Immature natural killer cell (primary cell): ENCODE measurements at regions not wholly inside any gene's neighbourhood (a gene's known extent, or its start where the extent isn't known, plus 50 kb on each side); places are given as distances from the start of the nearest gene placed in this dataset.

Experiments
- DNase-seq, 3 donors: peaks; one replicate each; pipeline ENCODE4 v3.0.0; 2022; ENCODE audit warnings: mixed read lengths in 1 of 3
- H3K27ac Mint-ChIP-seq, 6 donors: one replicate each; pipeline ENCODE4 v1.8.0; 2020; ENCODE audit warnings: mixed read lengths in 6 of 6, mild to moderate bottlenecking in 5 of 6, inconsistent platforms in 4 of 6, moderate library complexity in 3 of 6
- H3K27me3 Mint-ChIP-seq, 3 donors: one replicate each; pipeline ENCODE4 v1.8.0; 2020 to 2021; ENCODE audit warnings: low read depth in 3 of 3, mild to moderate bottlenecking in 3 of 3, mixed read lengths in 3 of 3, moderate library complexity in 3 of 3, inconsistent platforms in 1 of 3
- H3K36me3 Mint-ChIP-seq, 3 donors: one replicate each; pipeline ENCODE4 v1.8.0; 2020; ENCODE audit warnings: mixed read lengths in 3 of 3, inconsistent platforms in 2 of 3, mild to moderate bottlenecking in 2 of 3
- H3K4me1 Mint-ChIP-seq, 2 donors: one replicate each; pipeline ENCODE4 v1.8.0; 2020; ENCODE audit warnings: inconsistent platforms in 2 of 2, mild to moderate bottlenecking in 2 of 2, mixed read lengths in 2 of 2, moderate library complexity in 1 of 2
- H3K4me3 Mint-ChIP-seq, 5 donors: one replicate each; pipeline ENCODE4 v1.8.0; 2020; ENCODE audit warnings: mild to moderate bottlenecking in 5 of 5, mixed read lengths in 5 of 5, inconsistent platforms in 3 of 5, moderate library complexity in 3 of 5
- H3K9me3 Mint-ChIP-seq, 6 donors: one replicate each; pipeline ENCODE4 v1.8.0; 2020; ENCODE audit warnings: mild to moderate bottlenecking in 6 of 6, mixed read lengths in 6 of 6, inconsistent platforms in 4 of 6, moderate library complexity in 3 of 6

DNA sequence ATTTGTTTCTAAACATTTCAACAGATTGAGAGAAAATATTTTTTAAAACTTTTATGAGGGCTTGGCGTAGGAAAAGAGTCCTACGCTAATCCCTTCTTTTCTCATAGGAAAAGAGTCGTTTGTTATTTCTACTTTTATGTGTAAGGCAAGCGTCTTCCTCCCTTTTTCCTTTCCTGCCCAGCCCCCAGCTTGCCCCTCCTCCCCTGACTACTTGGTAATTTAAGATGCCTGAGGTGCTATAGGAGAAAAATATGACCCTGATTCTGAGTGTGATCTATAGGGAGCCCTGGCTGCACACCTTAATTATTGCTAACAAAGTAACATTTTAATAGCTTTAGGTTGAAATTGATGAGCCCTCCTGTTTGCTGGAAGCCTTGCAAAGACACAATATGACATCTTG is 373.6 kb downstream of the PBX1 start:
- H3K4me1 Mint-ChIP-seq: no peaks in the 10 kb centered on the region
- H3K27ac Mint-ChIP-seq: no peak overlapping the region
- H3K36me3 Mint-ChIP-seq: no peaks in the 10 kb centered on the region
- H3K9me3 Mint-ChIP-seq: no peaks in the 10 kb centered on the region
- H3K4me3 Mint-ChIP-seq: no peak overlapping the region
- H3K27me3 Mint-ChIP-seq: peaks cover 0 to 2% (median 0%) of the 10 kb centered on the region in 3 donors
- no peak for DNase-seq

DNA sequence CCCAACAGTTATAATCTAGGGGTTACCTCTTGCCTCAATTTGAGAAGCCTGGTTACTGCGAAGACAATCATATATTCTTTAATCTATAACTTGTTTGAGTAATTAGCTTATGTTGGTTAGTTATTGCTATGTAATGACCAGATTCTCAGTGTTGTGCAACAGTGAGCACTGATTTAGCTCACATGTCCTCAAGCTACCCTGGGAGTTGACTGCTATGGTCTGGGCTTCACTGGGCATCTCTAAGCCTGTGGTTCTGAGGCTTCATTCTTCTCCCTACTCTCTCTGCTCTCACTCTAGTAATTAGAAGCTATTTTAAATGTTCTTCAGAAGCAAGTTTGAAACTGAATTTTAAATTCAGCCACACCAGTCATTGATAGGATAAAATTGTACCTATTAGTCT is 371.8 kb downstream of the PBX1 start:
- H3K9me3 Mint-ChIP-seq: no peaks in the 10 kb centered on the region
- H3K27me3 Mint-ChIP-seq: peaks cover 0 to 2% (median 0%) of the 10 kb centered on the region in 3 donors
- no peaks in the 10 kb centered on the region for H3K36me3 Mint-ChIP-seq
- no peak for DNase-seq
- H3K27ac Mint-ChIP-seq: no peak overlapping the region
- no peak overlapping the region for H3K4me3 Mint-ChIP-seq
- no peaks in the 10 kb centered on the region for H3K4me1 Mint-ChIP-seq

GRCh38 chr1:164930241-164930640 is 371.3 kb downstream of the PBX1 start:
- H3K4me3 Mint-ChIP-seq: no peak overlapping the region
- no peaks in the 10 kb centered on the region for H3K9me3 Mint-ChIP-seq
- H3K36me3 Mint-ChIP-seq: no peaks in the 10 kb centered on the region
- no peaks in the 10 kb centered on the region for H3K4me1 Mint-ChIP-seq
- peaks cover 0 to 2% (median 0%) of the 10 kb centered on the region in 3 donors for H3K27me3 Mint-ChIP-seq
- H3K27ac Mint-ChIP-seq: no peak overlapping the region
- DNase-seq: no peak

- no peaks in the 10 kb centered on the region for H3K9me3 Mint-ChIP-seq
- no peaks in the 10 kb centered on the region for H3K4me1 Mint-ChIP-seq
- no peaks in the 10 kb centered on the region for H3K36me3 Mint-ChIP-seq
- no peak overlapping the region for H3K27ac Mint-ChIP-seq
- no peak overlapping the region for H3K4me3 Mint-ChIP-seq
- H3K27me3 Mint-ChIP-seq: peaks cover 0 to 2% (median 0%) of the 10 kb centered on the region in 3 donors
- no peak for DNase-seq
Measured at GRCh38 chr1:164928232-164928812, 369.3 kb downstream of the PBX1 start.

DNA sequence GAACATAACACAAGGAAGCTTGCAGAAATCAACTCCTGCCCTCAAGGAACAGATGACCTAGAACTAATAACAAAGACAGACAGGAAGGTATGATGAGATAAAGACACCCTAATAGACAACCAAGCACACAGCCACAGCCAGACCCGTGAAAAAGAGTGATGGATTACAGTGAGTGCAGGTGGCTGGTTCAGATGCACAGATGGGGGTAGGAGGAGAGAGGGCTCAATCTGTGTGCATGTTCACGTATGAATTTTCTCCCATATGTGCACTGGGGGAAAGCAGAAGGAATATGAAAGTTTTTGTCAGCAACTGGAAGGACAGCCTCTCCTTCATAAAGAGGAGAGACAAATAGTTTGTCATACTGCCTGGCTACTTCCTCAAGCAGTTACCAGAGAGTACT is 367.1 kb downstream of the PBX1 start:
- no peak for DNase-seq
- Mint-ChIP-seq H3K9me3 (no peaks in the 10 kb centered on the region), H3K4me1 (no peaks in the 10 kb centered on the region), H3K36me3 (no peaks in the 10 kb centered on the region), H3K4me3 (no peak overlapping the region), H3K27ac (no peak overlapping the region), H3K27me3 (peaks cover 0 to 2% (median 0%) of the 10 kb centered on the region in 3 donors)

DNA sequence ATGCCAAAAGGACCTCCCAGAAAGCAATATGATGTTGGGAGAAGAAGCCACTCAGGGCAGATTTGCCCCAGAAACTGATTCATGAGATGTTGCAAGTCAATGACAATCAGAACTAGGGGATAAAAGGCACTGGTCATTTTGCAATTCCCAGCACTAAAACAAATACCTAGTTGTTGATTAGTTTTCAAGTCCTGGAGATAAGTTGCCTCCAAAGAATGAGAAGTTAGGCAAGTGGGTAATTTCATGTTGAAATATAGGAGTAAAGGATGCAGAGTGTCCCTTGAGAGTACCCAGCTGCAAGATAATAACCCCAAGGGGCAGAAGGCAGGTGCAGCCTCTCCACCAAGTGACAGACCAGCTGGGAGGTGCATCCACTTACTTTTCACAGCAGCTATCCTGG is 363.6 kb downstream of the PBX1 start:
- no peaks in the 10 kb centered on the region for H3K27me3 Mint-ChIP-seq
- no peak for DNase-seq
- no peak overlapping the region for H3K27ac Mint-ChIP-seq
- H3K4me1 Mint-ChIP-seq: no peaks in the 10 kb centered on the region
- H3K9me3 Mint-ChIP-seq: no peaks in the 10 kb centered on the region
- no peak overlapping the region for H3K4me3 Mint-ChIP-seq
- H3K36me3 Mint-ChIP-seq: no peaks in the 10 kb centered on the region

- DNase-seq: no peak
- no peak overlapping the region for H3K27ac Mint-ChIP-seq
- H3K4me3 Mint-ChIP-seq: no peak overlapping the region
- no peaks in the 10 kb centered on the region for H3K36me3 Mint-ChIP-seq
- H3K27me3 Mint-ChIP-seq: no peaks in the 10 kb centered on the region
- no peaks in the 10 kb centered on the region for H3K9me3 Mint-ChIP-seq
- no peaks in the 10 kb centered on the region for H3K4me1 Mint-ChIP-seq
Measured at GRCh38 chr1:164921493-164921892, 362.5 kb downstream of the PBX1 start.

- H3K9me3 Mint-ChIP-seq: peaks cover 0 to 3% (median 0%) of the 10 kb centered on the region in 6 donors
Measured at GRCh38 chr1:164918140-164918539, 359.2 kb downstream of the PBX1 start.

DNA sequence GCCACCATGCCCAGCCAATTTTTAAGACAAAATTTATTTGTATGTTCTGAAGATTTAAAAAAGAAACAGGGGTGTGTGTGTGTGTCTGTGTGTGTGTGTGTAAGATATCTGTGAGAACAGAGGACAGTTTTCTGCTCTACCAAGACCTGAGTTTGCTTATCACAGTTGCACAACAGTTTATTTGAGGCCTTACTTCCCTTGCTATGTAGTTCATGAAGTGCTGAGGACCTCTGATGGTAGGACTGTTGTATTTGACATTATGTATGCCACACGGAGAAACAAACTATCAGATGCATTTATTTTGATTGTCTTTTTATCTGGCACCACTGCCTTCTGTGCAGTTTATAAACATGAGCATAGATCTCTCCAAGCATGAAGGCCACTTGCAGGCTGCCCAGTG is 355.2 kb downstream of the PBX1 start:
- no peak for DNase-seq
- no peaks in the 10 kb centered on the region for H3K36me3 Mint-ChIP-seq
- no peak overlapping the region for H3K4me3 Mint-ChIP-seq
- peaks cover 0 to 3% (median 0%) of the 10 kb centered on the region in 6 donors for H3K9me3 Mint-ChIP-seq
- H3K27ac Mint-ChIP-seq: no peak overlapping the region
- peaks cover 0 to 3% (median 0%) of the 10 kb centered on the region in 3 donors for H3K27me3 Mint-ChIP-seq
- no peaks in the 10 kb centered on the region for H3K4me1 Mint-ChIP-seq

More at GRCh38 chr1:164918140-164918539, 359.2 kb downstream of the PBX1 start:
- Mint-ChIP-seq H3K4me1 (no peaks in the 10 kb centered on the region), H3K36me3 (no peaks in the 10 kb centered on the region), H3K27me3 (no peaks in the 10 kb centered on the region), H3K4me3 (no peak overlapping the region), H3K27ac (no peak overlapping the region)
- DNase-seq: no peak

DNA sequence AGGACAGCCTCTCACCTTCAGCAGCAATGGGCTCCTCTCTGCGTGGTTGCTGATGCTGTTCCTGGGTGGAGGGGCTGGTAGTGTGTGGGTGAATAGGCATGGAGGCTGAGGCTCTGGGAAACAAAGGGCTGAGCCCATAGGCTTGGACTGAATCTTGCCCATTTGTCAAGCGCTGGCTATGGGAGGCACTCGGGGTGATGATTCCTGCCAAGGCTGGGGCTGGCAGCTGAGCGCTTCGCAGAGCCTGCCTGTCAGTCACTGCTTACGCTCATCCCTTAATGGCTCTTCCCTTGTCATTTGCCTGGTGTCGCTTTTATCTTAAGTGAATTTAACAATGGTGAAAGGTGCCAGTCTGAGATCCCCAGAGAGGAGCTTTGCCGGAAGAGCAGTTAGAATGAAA is 353.3 kb downstream of the PBX1 start:
- Mint-ChIP-seq H3K9me3 (peaks cover 0 to 3% (median 0%) of the 10 kb centered on the region in 6 donors), H3K4me3 (no peak overlapping the region), H3K27me3 (peaks cover 0 to 3% (median 0%) of the 10 kb centered on the region in 3 donors), H3K27ac (no peak overlapping the region), H3K4me1 (no peaks in the 10 kb centered on the region), H3K36me3 (no peaks in the 10 kb centered on the region)
- DNase-seq: no peak

DNA sequence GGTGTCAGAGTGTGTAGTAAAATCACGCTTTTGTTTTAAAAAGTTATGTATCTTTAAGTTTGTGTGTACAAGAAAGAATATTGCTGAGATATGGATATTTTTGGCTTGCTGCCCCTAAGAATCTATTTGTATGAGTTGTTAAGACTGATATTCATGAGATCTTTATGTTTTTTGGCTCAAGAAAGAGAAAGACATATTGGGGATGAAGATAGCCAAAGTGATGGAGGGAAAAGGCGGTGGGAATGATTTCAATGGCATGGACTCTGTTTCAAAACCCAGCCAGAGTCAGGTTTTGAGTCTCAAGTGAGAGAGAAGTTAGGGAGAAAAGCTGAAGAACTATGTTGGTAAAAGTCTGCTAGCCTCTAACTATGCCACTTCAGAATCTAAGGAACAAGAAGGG is 351.7 kb downstream of the PBX1 start:
- H3K4me1 Mint-ChIP-seq: no peaks in the 10 kb centered on the region
- no peaks in the 10 kb centered on the region for H3K36me3 Mint-ChIP-seq
- H3K27me3 Mint-ChIP-seq: peaks cover 0 to 3% (median 0%) of the 10 kb centered on the region in 3 donors
- H3K9me3 Mint-ChIP-seq: peaks cover 0 to 2% (median 0%) of the 10 kb centered on the region in 6 donors
- H3K27ac Mint-ChIP-seq: no peak overlapping the region
- no peak for DNase-seq
- no peak overlapping the region for H3K4me3 Mint-ChIP-seq

GRCh38 chr1:164907666-164908065 is 348.7 kb downstream of the PBX1 start:
- H3K4me1 Mint-ChIP-seq: no peaks in the 10 kb centered on the region
- no peaks in the 10 kb centered on the region for H3K36me3 Mint-ChIP-seq
- no peak for DNase-seq
- no peak overlapping the region for H3K27ac Mint-ChIP-seq
- no peak overlapping the region for H3K4me3 Mint-ChIP-seq
- peaks cover 0 to 3% (median 0%) of the 10 kb centered on the region in 6 donors for H3K9me3 Mint-ChIP-seq
- peaks cover 0 to 3% (median 0%) of the 10 kb centered on the region in 3 donors for H3K27me3 Mint-ChIP-seq

- DNase-seq: no peak
- no peaks in the 10 kb centered on the region for H3K36me3 Mint-ChIP-seq
- no peak overlapping the region for H3K27ac Mint-ChIP-seq
- H3K4me3 Mint-ChIP-seq: no peak overlapping the region
- H3K27me3 Mint-ChIP-seq: peaks cover 0 to 3% (median 0%) of the 10 kb centered on the region in 3 donors
- H3K9me3 Mint-ChIP-seq: peaks cover 0 to 4% (median 0%) of the 10 kb centered on the region in 6 donors
- H3K4me1 Mint-ChIP-seq: no peaks in the 10 kb centered on the region
Measured at GRCh38 chr1:164905869-164906268, 346.9 kb downstream of the PBX1 start.

GRCh38 chr1:164902491-164902890 is 343.5 kb downstream of the PBX1 start:
- Mint-ChIP-seq H3K4me1 (no peaks in the 10 kb centered on the region), H3K27ac (no peak overlapping the region), H3K36me3 (no peaks in the 10 kb centered on the region), H3K27me3 (peaks cover 0 to 4% (median 2%) of the 10 kb centered on the region in 3 donors), H3K9me3 (peaks cover 0 to 4% (median 0%) of the 10 kb centered on the region in 6 donors), H3K4me3 (no peak overlapping the region)
- DNase-seq: no peak
